Left lung (tissue), 4 donors: ENCODE measurements at regions not wholly inside any gene's neighbourhood (a gene's known extent, or its start where the extent isn't known, plus 50 kb on each side); places are given as distances from the start of the nearest gene placed in this dataset.

Source experiments
- ATAC-seq: fragments of 200-7000 bp; cut with Tn5 transposase; one replicate; pipeline ENCODE4 v1.9.1; 2020; ENCODE audit warnings: moderate library complexity
- DNase-seq, 4 donors: peaks; one replicate each; pipeline ENCODE4 v3.0.0-alpha.2; 2013 to 2020
- H3K27ac ChIP-seq, 2 donors: fragments of 200-600 bp; sonication (generic) in 1 of 2; one replicate each; pipeline versions ENCODE4 v1.5.0 to v1.8.0; 2020 to 2021
- H3K27me3 ChIP-seq, 2 donors: fragments of 200-600 bp; sonication (generic) in 1 of 2; one replicate each; pipeline versions ENCODE4 v1.5.0 to v1.8.0; 2020 to 2021
- H3K36me3 ChIP-seq, 2 donors: fragments of 200-600 bp; sonication (generic) in 1 of 2; one replicate each; pipeline versions ENCODE4 v1.5.0 to v1.8.0; 2020 to 2021
- H3K4me1 ChIP-seq, 2 donors: fragments of 200-600 bp; one replicate each; pipeline ENCODE4 v1.8.0; 2021
- H3K4me3 ChIP-seq, 2 donors: fragments of 200-600 bp; sonication (generic) in 1 of 2; one replicate each; pipeline versions ENCODE4 v1.5.0 to v1.8.0; 2020 to 2021; ENCODE audit warnings: mild to moderate bottlenecking in 1 of 2
- H3K9me3 ChIP-seq, 2 donors: fragments of 200-600 bp; sonication (generic) in 1 of 2; one replicate each; pipeline versions ENCODE4 v1.5.0 to v1.8.0; 2020 to 2021
- CTCF ChIP-seq, 2 donors: fragments of 200-600 bp; sonication (generic) in 1 of 2; IDR thresholded peaks; one replicate each; pipeline versions ENCODE4 v1.5.0 to v1.8.0; 2021; ENCODE audit warnings: antibody characterized with exemption in 2 of 2
- intact Hi-C, 2 donors: fragments of 100-400 bp; cut with DNase I; formaldehyde crosslinking; loops; one replicate each; pipeline versions ENCODE4 v1.11.2 to v1.14.2; 2022
- donor health status: DM: no; HTN: yes; CAD: no.
- donor health status: DM: no; HTN: no; CAD: no.

DNA sequence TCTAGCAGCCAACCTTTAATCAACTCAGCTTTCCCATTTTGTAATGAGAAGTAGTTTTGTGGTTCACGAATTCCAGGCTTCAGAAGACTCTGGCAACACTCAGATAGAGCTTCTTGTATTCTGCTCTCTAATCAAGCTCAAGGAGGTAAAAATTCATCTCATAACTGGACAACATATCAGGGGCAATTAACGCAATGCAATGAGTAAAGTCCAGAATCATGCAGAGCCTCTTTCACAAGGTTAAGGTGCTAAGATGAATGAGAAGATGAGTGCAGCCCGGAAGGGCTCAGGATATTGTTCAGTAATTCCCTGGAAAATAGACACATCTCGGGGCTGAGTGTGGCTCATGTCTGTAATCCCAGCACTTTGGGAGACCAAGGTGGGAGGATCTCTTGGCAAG, 527.7 kb downstream of the SOX11 start:
- DNase-seq (no peak), ATAC-seq (no peak)
- TF ChIP-seq CTCF (IDR thresholded peaks at IDR 0.05): no peak
- Histone ChIP-seq H3K9me3 (no peaks in the 10 kb centered on the region), H3K27me3 (no peaks in the 10 kb centered on the region), H3K36me3 (no peaks in the 10 kb centered on the region), H3K27ac (no peak overlapping the region), H3K4me3 (no peak overlapping the region), H3K4me1 (no peaks in the 10 kb centered on the region)
- intact Hi-C loops: no loop called here

- Histone ChIP-seq H3K9me3 (no peaks in the 10 kb centered on the region), H3K4me3 (no peak overlapping the region), H3K27me3 (no peaks in the 10 kb centered on the region), H3K4me1 (no peaks in the 10 kb centered on the region), H3K36me3 (no peaks in the 10 kb centered on the region), H3K27ac (no peak overlapping the region)
- no peak for TF ChIP-seq CTCF (IDR thresholded peaks at IDR 0.05)
- ATAC-seq (no peak), DNase-seq (no peak)
- intact Hi-C loops: no loop called here
Observed at GRCh38 chr2:6222296-6222695, 530.1 kb downstream of the SOX11 start.

DNA sequence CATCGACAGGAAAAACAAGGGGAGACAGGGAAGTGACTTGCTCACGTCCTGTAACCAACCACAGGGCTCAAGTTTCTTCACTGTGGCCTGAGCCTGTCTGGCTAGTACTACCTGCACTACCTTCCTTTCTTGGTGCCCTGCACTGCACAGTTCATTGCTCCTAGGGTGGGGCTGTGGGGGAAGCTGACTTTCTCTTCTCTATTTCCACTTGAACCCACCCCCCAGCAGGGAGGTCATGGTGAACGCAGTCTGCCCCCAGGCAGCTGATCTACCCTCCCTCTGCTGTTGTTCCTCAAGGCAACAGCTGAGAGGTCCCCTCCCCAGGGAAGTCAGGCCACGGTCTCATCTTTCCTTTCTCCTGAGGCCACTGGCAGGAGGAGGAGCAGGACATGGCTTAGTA, 532.1 kb downstream of the SOX11 start:
- intact Hi-C loops: no loop called here
- no peak for TF ChIP-seq CTCF (IDR thresholded peaks at IDR 0.05)
- DNase-seq (no peak), ATAC-seq (no peak)
- Histone ChIP-seq H3K9me3 (no peaks in the 10 kb centered on the region), H3K36me3 (no peaks in the 10 kb centered on the region), H3K4me1 (no peaks in the 10 kb centered on the region), H3K27ac (no peak overlapping the region), H3K27me3 (no peaks in the 10 kb centered on the region), H3K4me3 (no peak overlapping the region)

GRCh38 chr2:6228251-6228650, 536.1 kb downstream of the SOX11 start:
- Histone ChIP-seq H3K27me3 (no peaks in the 10 kb centered on the region), H3K4me3 (no peak overlapping the region), H3K9me3 (no peaks in the 10 kb centered on the region), H3K27ac (no peak overlapping the region), H3K4me1 (no peaks in the 10 kb centered on the region), H3K36me3 (no peaks in the 10 kb centered on the region)
- no peak for TF ChIP-seq CTCF (IDR thresholded peaks at IDR 0.05)
- DNase-seq: no peak
- ATAC-seq: no peak
- intact Hi-C loops: no loop called here

- no peak for ATAC-seq
- Histone ChIP-seq H3K4me3 (no peak overlapping the region), H3K9me3 (no peaks in the 10 kb centered on the region), H3K36me3 (no peaks in the 10 kb centered on the region), H3K4me1 (no peaks in the 10 kb centered on the region), H3K27ac (no peak overlapping the region), H3K27me3 (no peaks in the 10 kb centered on the region)
- TF ChIP-seq CTCF (IDR thresholded peaks at IDR 0.05): no peak
- intact Hi-C loops: no loop called here
- no peak for DNase-seq
Observed at GRCh38 chr2:6231166-6231565, 539.0 kb downstream of the SOX11 start.
